HL-60 (cell line): ENCODE measurements at regions not wholly inside any gene's neighbourhood (a gene's known extent, or its start where the extent isn't known, plus 50 kb on each side); places are given as distances from the start of the nearest gene placed in this dataset.

Source experiments
- DNase-seq, 2 experiments: peaks; one replicate each; pipeline ENCODE4 v3.0.0-alpha.2; 2010 to 2020; ENCODE audit warnings: low read depth in 1 of 2, low spot score in 1 of 2
- H3K27ac ChIP-seq: fragments of 250-450 bp; sonication (Bioruptor Pico); replicated peaks from 2 replicates; pipeline ENCODE4 v1.5.1; 2020; ENCODE audit warnings: mild to moderate bottlenecking, moderate library complexity
- H3K27me3 ChIP-seq: fragments of 250-450 bp; sonication (Bioruptor Pico); 2 replicates; pipeline ENCODE4 v1.5.1; 2021; ENCODE audit warnings: mild to moderate bottlenecking, moderate library complexity; ENCODE audit not compliant: insufficient read depth, poor library complexity, severe bottlenecking
- H3K4me3 ChIP-seq: replicated peaks from 2 replicates; pipeline ENCODE4 v1.5.1; 2011; ENCODE audit warnings: mild to moderate bottlenecking, control low read depth, low read length; ENCODE audit not compliant: insufficient read depth
- CTCF ChIP-seq: IDR thresholded peaks from one replicate; pipeline ENCODE4 v1.5.1; 2011; ENCODE audit warnings: low read length, control low read depth, inconsistent platforms; ENCODE audit not compliant: insufficient read depth
- GABPA ChIP-seq: IDR thresholded peaks from 2 replicates; pipeline ENCODE4 v1.6.1; 2012; ENCODE audit warnings: low read depth
- POLR2AphosphoS5 ChIP-seq: IDR thresholded peaks from 2 replicates; pipeline ENCODE4 v1.6.1; 2012; ENCODE audit warnings: low read depth
- REST ChIP-seq: IDR thresholded peaks from 2 replicates; pipeline ENCODE4 v1.6.1; 2012; ENCODE audit warnings: low read depth; ENCODE audit not compliant: insufficient replicate concordance
- SPI1 ChIP-seq: IDR thresholded peaks from 2 replicates; pipeline ENCODE4 v1.6.1; 2012; ENCODE audit warnings: low read depth, mild to moderate bottlenecking, borderline replicate concordance

GRCh38 chr12:87775784-87776183, 253.4 kb downstream of the C12orf50 start:
- Histone ChIP-seq H3K4me3 (no peak overlapping the region), H3K27me3 (no peaks in the 10 kb centered on the region), H3K27ac (no peak overlapping the region)
- TF ChIP-seq GABPA, result no peak
- no peak for TF ChIP-seq REST
- TF ChIP-seq POLR2AphosphoS5, result no peak
- TF ChIP-seq CTCF, result no peak
- no peak for TF ChIP-seq SPI1
- no peak for DNase-seq

GRCh38 chr12:87775051-87775450, 254.2 kb downstream of the C12orf50 start:
- Histone ChIP-seq H3K27ac (no peak overlapping the region), H3K4me3 (no peak overlapping the region), H3K27me3 (no peaks in the 10 kb centered on the region)
- no peak for TF ChIP-seq POLR2AphosphoS5
- no peak for TF ChIP-seq GABPA
- TF ChIP-seq SPI1, result no peak
- TF ChIP-seq CTCF, result no peak
- TF ChIP-seq REST, result no peak
- no peak for DNase-seq

- TF ChIP-seq GABPA (no peak), POLR2AphosphoS5 (no peak), SPI1 (no peak), CTCF (no peak), REST (no peak)
- Histone ChIP-seq H3K27me3 (no peaks in the 10 kb centered on the region), H3K4me3 (no peak overlapping the region), H3K27ac (no peak overlapping the region)
- DNase-seq, result no peak
These were observed 256.8 kb downstream of the C12orf50 start for GRCh38 chr12:87772401-87772800.
